Natural killer cell (primary cell): ENCODE measurements at regions not wholly inside any gene's neighbourhood (a gene's known extent, or its start where the extent isn't known, plus 50 kb on each side); places are given as distances from the start of the nearest gene placed in this dataset.
"Not testable (repeated sequence)": the region's sequence is repeated elsewhere in the genome, so short reads cannot be mapped to it uniquely, and the experiment has no call there.

Experiments used
- ATAC-seq, 3 donors: fragments of 150-1000 bp in 2 of 3; fragments of 200-7000 bp in 1 of 3; cut with Tn5 transposase; 1 replicate in 1 of 3; 2 replicates in 2 of 3; pipeline ENCODE4 v1.10.0; 2021; ENCODE audit warnings: mild to moderate bottlenecking in 2 of 3, moderate library complexity in 2 of 3
- DNase-seq, 2 donors: peaks; one replicate each; pipeline versions ENCODE4 v3.0.0 to v3.0.0-alpha.2; 2013 to 2021; ENCODE audit warnings: mixed read lengths in 1 of 2
- H3K27ac ChIP-seq: one replicate; pipeline ENCODE4 v1.5.1; 2013; ENCODE audit warnings: mild to moderate bottlenecking, low read length
- H3K27me3 ChIP-seq: one replicate; pipeline ENCODE4 v1.6.1; 2013; ENCODE audit warnings: low read length; ENCODE audit not compliant: control insufficient read depth, insufficient read depth
- H3K36me3 ChIP-seq: one replicate; pipeline ENCODE4 v1.6.1; 2013; ENCODE audit warnings: low read length; ENCODE audit not compliant: control insufficient read depth, insufficient read depth
- H3K4me1 ChIP-seq: one replicate; pipeline ENCODE4 v1.6.1; 2013; ENCODE audit warnings: low read length; ENCODE audit not compliant: control insufficient read depth, insufficient read depth
- H3K4me3 ChIP-seq: one replicate; pipeline ENCODE4 v1.5.1; 2013; ENCODE audit warnings: low read length
- H3K9me3 ChIP-seq: one replicate; pipeline ENCODE4 v1.6.1; 2013; ENCODE audit warnings: low read length; ENCODE audit not compliant: control insufficient read depth, insufficient read depth
- H3K27ac Mint-ChIP-seq, 2 donors: one replicate each; pipeline ENCODE4 v1.8.0; 2022; ENCODE audit warnings: mild to moderate bottlenecking in 2 of 2, mixed read lengths in 2 of 2, moderate library complexity in 1 of 2
- H3K27me3 Mint-ChIP-seq, 2 donors: one replicate each; pipeline ENCODE4 v1.8.0; 2022; ENCODE audit warnings: low read depth in 2 of 2, mixed read lengths in 2 of 2
- H3K36me3 Mint-ChIP-seq: one replicate; pipeline ENCODE4 v1.8.0; 2022; ENCODE audit warnings: mixed read lengths
- H3K4me1 Mint-ChIP-seq, 2 donors: one replicate each; pipeline ENCODE4 v1.8.0; 2022; ENCODE audit warnings: mixed read lengths in 2 of 2
- H3K4me3 Mint-ChIP-seq: one replicate; pipeline ENCODE4 v1.8.0; 2022; ENCODE audit warnings: mild to moderate bottlenecking, moderate library complexity, mixed read lengths
- H3K9me3 Mint-ChIP-seq, 2 donors: one replicate each; pipeline ENCODE4 v1.8.0; 2022; ENCODE audit warnings: mixed read lengths in 2 of 2
- CTCF ChIP-seq: fragments of 200-600 bp; IDR thresholded peaks from one replicate; pipeline ENCODE4 v1.8.0; 2022; ENCODE audit warnings: antibody characterized with exemption
- WGBS: methylation state at CpG from one replicate; pipeline ENCODE4 v1.1.7; 2013; ENCODE audit warnings: missing lambda C conversion rate; ENCODE audit not compliant: insufficient coverage; 5-methylcytosine and 5-hydroxymethylcytosine counted together
- intact Hi-C: fragments of 100-400 bp; cut with micrococcal nuclease; formaldehyde crosslinking; loops from one replicate; pipeline ENCODE4 v1.14.2; 2022

- H3K27me3 ChIP-seq, H3K36me3 ChIP-seq, H3K36me3 Mint-ChIP-seq, DNase-seq, H3K4me3 ChIP-seq, H3K27ac Mint-ChIP-seq, H3K4me1 Mint-ChIP-seq, H3K9me3 Mint-ChIP-seq, H3K27ac ChIP-seq, H3K4me1 ChIP-seq, ATAC-seq, H3K4me3 Mint-ChIP-seq, intact Hi-C loops, H3K9me3 ChIP-seq: not testable (repeated sequence)
- peaks cover 10 to 16% of the 10 kb centered on the region in 2 donors for H3K27me3 Mint-ChIP-seq
- WGBS: 75% methylated on average over 35 of the region's 44 CpGs
These were observed 127.4 kb upstream of the VPREB1 start for GRCh38 chr22:22116997-22117770.

- DNase-seq: no peak
These were observed 130.9 kb upstream of the VPREB1 start for GRCh38 chr22:22113701-22114100.

GRCh38 chr22:22112533-22113294 lies 130.1 kb upstream of the TOP3B start:
- 89% methylated on average over 3 of the region's 4 CpGs for WGBS
- TF ChIP-seq CTCF: no peak
- no peaks in the 10 kb centered on the region for H3K27me3 ChIP-seq
- no peak for ATAC-seq
- Mint-ChIP-seq H3K27ac (no peak overlapping the region), H3K9me3 (no peaks in the 10 kb centered on the region), H3K4me3 (no peak overlapping the region), H3K36me3 (no peaks in the 10 kb centered on the region), H3K4me1 (peaks cover 0 to 13% of the 10 kb centered on the region in 2 donors), H3K27me3 (peaks cover 0 to 3% of the 10 kb centered on the region in 2 donors)
- intact Hi-C loops: no loop called here
- no peak overlapping the region for H3K27ac ChIP-seq
- H3K36me3 ChIP-seq: no peaks in the 10 kb centered on the region
- H3K4me3 ChIP-seq: no peak overlapping the region
- H3K4me1 ChIP-seq: peaks cover 11% of the 10 kb centered on the region
- DNase-seq: no peak
- no peaks in the 10 kb centered on the region for H3K9me3 ChIP-seq

More at GRCh38 chr22:22113701-22114100, 130.9 kb upstream of the VPREB1 start:
- Histone ChIP-seq H3K27ac (no peak overlapping the region), H3K9me3 (no peaks in the 10 kb centered on the region), H3K4me3 (no peak overlapping the region), H3K27me3 (no peaks in the 10 kb centered on the region), H3K36me3 (no peaks in the 10 kb centered on the region), H3K4me1 (peaks cover 11% of the 10 kb centered on the region)
- no peaks in the 10 kb centered on the region for H3K36me3 Mint-ChIP-seq
- TF ChIP-seq CTCF: no peak
- intact Hi-C loops: no loop called here
- H3K27me3 Mint-ChIP-seq: peaks cover 3 to 6% of the 10 kb centered on the region in 2 donors
- H3K9me3 Mint-ChIP-seq: no peaks in the 10 kb centered on the region
- no peak overlapping the region for H3K4me3 Mint-ChIP-seq
- peaks cover 0 to 13% of the 10 kb centered on the region in 2 donors for H3K4me1 Mint-ChIP-seq
- H3K27ac Mint-ChIP-seq: no peak overlapping the region
- ATAC-seq: no peak

- H3K27me3 Mint-ChIP-seq: no peaks in the 10 kb centered on the region
- ATAC-seq: no peak
- H3K4me1 Mint-ChIP-seq: peaks cover 0 to 13% of the 10 kb centered on the region in 2 donors
- Histone ChIP-seq H3K36me3 (no peaks in the 10 kb centered on the region), H3K4me1 (peaks cover 11% of the 10 kb centered on the region), H3K27me3 (no peaks in the 10 kb centered on the region), H3K9me3 (no peaks in the 10 kb centered on the region), H3K27ac (no peak overlapping the region), H3K4me3 (no peak overlapping the region)
- no peak overlapping the region for H3K4me3 Mint-ChIP-seq
- intact Hi-C loops: no loop called here
- no peak for DNase-seq
- no peaks in the 10 kb centered on the region for H3K36me3 Mint-ChIP-seq
- TF ChIP-seq CTCF: no peak
- no peak overlapping the region for H3K27ac Mint-ChIP-seq
- WGBS: 82% methylated on average over 2 of the region's 2 CpGs
- no peaks in the 10 kb centered on the region for H3K9me3 Mint-ChIP-seq
These were observed 129.4 kb upstream of the TOP3B start for GRCh38 chr22:22111983-22112382.
